ENCODE measurements at regions not wholly inside any gene's neighbourhood (a gene's known extent, or its start where the extent isn't known, plus 50 kb on each side); places are given as distances from the start of the nearest gene placed in this dataset.

DNA sequence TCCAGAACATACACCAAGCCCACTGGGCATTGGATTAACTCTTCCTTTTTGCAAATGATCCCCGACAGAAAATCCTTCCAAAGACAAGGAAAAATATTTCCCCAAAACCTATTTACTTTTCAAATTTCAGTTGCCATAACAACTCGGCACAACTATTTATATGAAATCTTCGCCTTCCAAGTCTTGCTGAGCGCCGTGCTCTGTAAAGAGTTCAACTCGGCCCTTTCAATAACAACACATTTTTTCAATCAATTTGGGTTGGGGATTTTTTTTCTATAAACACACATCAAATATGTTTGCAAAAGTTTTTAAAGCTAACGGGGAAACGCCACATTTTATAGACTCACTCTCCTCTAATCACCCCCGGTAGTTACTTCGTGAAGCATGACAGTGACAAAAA lies 333.8 kb downstream of the MN1 start:
- Histone ChIP-seq H3K4me3 (replicated peaks; ENCODE audit: low read depth, low read length) (no peak overlapping the region), H3K36me3 (ENCODE audit: control insufficient read depth, insufficient read depth, low read length) (no peaks in the 10 kb centered on the region), H3K27me3 (replicated peaks; ENCODE audit: control insufficient read depth, insufficient read depth, low read length) (no peaks in the 10 kb centered on the region)
- DNase-seq (ENCODE audit: extremely low read depth, insufficient read length): no peak
- TF ChIP-seq CTCF (IDR thresholded peaks at IDR 0.05; ENCODE audit: insufficient read depth, low read length, poor library complexity, severe bottlenecking): no peak

GRCh38 chr22:27468712-27469111 lies 332.8 kb downstream of the MN1 start:
- no peak for DNase-seq (ENCODE audit: extremely low read depth, insufficient read length)
- Histone ChIP-seq H3K27me3 (replicated peaks; ENCODE audit: control insufficient read depth, insufficient read depth, low read length) (no peaks in the 10 kb centered on the region), H3K36me3 (ENCODE audit: control insufficient read depth, insufficient read depth, low read length) (no peaks in the 10 kb centered on the region), H3K4me3 (replicated peaks; ENCODE audit: low read depth, low read length) (no peak overlapping the region)
- no peak for TF ChIP-seq CTCF (IDR thresholded peaks at IDR 0.05; ENCODE audit: insufficient read depth, low read length, poor library complexity, severe bottlenecking)

DNA sequence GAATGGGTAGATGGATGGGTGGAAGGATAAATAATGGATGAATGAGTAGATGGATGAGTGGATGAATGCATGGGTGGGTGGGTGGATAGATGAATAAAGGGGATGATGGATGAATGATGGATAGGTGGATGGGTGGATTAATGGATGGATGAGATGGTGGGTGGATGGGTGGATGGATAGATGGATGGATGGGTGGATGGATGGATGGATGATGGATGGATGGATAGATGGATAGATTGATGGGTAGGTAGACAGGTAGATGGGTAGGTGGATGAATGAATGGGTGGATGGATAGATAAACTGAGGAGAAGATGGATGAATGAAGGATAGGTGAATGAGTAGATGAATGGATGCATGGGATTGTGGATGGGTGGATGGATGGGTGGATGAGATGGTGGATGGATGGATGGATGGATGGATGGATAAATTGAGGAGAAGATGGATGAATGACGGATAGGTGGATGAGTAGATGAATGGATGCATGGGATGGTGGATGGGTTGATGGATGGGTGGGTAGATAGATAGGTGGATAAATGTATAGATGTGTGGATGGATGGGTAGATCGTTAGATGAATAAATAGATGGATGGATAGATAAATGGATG lies 331.3 kb downstream of the MN1 start:
- Histone ChIP-seq H3K27me3 (replicated peaks; ENCODE audit: control insufficient read depth, insufficient read depth, low read length) (no peaks in the 10 kb centered on the region), H3K4me3 (replicated peaks; ENCODE audit: low read depth, low read length) (no peak overlapping the region), H3K36me3 (ENCODE audit: control insufficient read depth, insufficient read depth, low read length) (no peaks in the 10 kb centered on the region)
- no peak for TF ChIP-seq CTCF (IDR thresholded peaks at IDR 0.05; ENCODE audit: insufficient read depth, low read length, poor library complexity, severe bottlenecking)
- DNase-seq (ENCODE audit: extremely low read depth, insufficient read length): no peak

GRCh38 chr22:27472975-27473374 lies 328.6 kb downstream of the MN1 start:
- H3K4me3 ChIP-seq (replicated peaks; ENCODE audit: low read depth, low read length): no peak overlapping the region

DNA sequence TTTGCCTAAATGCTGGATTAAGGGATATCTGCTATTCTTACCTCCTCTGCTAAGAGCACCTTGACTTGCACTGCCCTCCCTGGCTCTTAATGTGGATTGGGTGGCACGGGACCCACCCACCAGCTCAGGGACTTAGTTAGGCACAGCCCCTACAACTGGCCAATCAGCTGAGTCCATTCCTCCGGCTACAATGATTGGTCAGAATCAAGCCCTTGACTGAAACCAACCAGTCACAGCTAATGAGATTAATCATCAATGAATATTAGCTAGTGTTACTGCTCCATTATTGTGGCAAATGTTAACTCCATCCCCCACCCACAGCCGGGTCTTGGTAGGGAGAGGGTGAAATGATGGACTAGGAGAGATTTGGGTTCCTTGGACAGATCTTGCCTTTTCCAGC lies 328.0 kb downstream of the MN1 start:
- Histone ChIP-seq H3K27me3 (replicated peaks; ENCODE audit: control insufficient read depth, insufficient read depth, low read length) (no peaks in the 10 kb centered on the region), H3K4me3 (replicated peaks; ENCODE audit: low read depth, low read length) (no peak overlapping the region), H3K36me3 (ENCODE audit: control insufficient read depth, insufficient read depth, low read length) (no peaks in the 10 kb centered on the region)
- no peak for TF ChIP-seq CTCF (IDR thresholded peaks at IDR 0.05; ENCODE audit: insufficient read depth, low read length, poor library complexity, severe bottlenecking)
- DNase-seq (ENCODE audit: extremely low read depth, insufficient read length): no peak

More at GRCh38 chr22:27472975-27473374, 328.6 kb downstream of the MN1 start:
- TF ChIP-seq CTCF (IDR thresholded peaks at IDR 0.05; ENCODE audit: insufficient read depth, low read length, poor library complexity, severe bottlenecking): no peak
- DNase-seq (ENCODE audit: extremely low read depth, insufficient read length): no peak
- Histone ChIP-seq H3K36me3 (ENCODE audit: control insufficient read depth, insufficient read depth, low read length) (no peaks in the 10 kb centered on the region), H3K27me3 (replicated peaks; ENCODE audit: control insufficient read depth, insufficient read depth, low read length) (no peaks in the 10 kb centered on the region)

DNA sequence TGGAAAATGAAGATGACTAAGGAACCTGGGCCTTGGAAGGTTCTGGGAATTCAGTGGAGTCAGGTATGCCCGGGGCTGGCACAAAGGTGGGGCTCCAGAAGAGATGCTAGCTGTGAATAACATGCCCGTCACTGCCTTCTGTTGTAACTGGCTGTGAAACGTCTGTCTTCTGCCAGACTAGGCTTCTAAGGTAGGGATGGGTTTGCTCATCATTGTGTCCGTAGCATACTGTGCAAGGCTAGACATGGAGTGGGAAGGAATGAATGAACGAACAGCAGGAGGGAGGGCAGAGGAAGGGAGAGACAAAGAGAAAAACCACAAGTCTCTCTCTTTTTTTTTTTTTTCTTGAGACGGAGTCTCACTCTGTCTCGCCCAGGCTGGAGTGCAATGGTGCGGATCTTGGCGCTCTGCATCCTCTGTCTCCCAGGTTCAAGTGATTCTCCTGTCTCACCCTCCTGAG lies 327.4 kb downstream of the MN1 start:
- DNase-seq (ENCODE audit: extremely low read depth, insufficient read length): no peak
- no peak for TF ChIP-seq CTCF (IDR thresholded peaks at IDR 0.05; ENCODE audit: insufficient read depth, low read length, poor library complexity, severe bottlenecking)
- H3K27me3 ChIP-seq (replicated peaks; ENCODE audit: control insufficient read depth, insufficient read depth, low read length): no peaks in the 10 kb centered on the region

More for the DNA sequence above, 327.4 kb downstream of the MN1 start:
- Histone ChIP-seq H3K36me3 (ENCODE audit: control insufficient read depth, insufficient read depth, low read length) (no peaks in the 10 kb centered on the region), H3K4me3 (replicated peaks; ENCODE audit: low read depth, low read length) (no peak overlapping the region)

Measured in GM06990 (cell line).